GM12865 (cell line): ENCODE measurements at regions not wholly inside any gene's neighbourhood (a gene's known extent, or its start where the extent isn't known, plus 50 kb on each side); places are given as distances from the start of the nearest gene placed in this dataset.

Source experiments
- DNase-seq: peaks from one replicate; pipeline ENCODE4 v3.0.0; 2010; ENCODE audit warnings: low read depth
- H3K4me3 ChIP-seq: 2 replicates; pipeline ENCODE4 v1.5.1; 2011; ENCODE audit warnings: mild to moderate bottlenecking, low read depth, low read length, control low read depth
- TF ChIP-seq, protein P1 (sequence below): IDR thresholded peaks from 2 replicates; pipeline ENCODE4 v1.5.1; 2011; ENCODE audit warnings: low read length, control low read depth, low read depth, inconsistent platforms; ENCODE audit not compliant: insufficient read depth; ENCODE audit errors: missing control alignments

DNA sequence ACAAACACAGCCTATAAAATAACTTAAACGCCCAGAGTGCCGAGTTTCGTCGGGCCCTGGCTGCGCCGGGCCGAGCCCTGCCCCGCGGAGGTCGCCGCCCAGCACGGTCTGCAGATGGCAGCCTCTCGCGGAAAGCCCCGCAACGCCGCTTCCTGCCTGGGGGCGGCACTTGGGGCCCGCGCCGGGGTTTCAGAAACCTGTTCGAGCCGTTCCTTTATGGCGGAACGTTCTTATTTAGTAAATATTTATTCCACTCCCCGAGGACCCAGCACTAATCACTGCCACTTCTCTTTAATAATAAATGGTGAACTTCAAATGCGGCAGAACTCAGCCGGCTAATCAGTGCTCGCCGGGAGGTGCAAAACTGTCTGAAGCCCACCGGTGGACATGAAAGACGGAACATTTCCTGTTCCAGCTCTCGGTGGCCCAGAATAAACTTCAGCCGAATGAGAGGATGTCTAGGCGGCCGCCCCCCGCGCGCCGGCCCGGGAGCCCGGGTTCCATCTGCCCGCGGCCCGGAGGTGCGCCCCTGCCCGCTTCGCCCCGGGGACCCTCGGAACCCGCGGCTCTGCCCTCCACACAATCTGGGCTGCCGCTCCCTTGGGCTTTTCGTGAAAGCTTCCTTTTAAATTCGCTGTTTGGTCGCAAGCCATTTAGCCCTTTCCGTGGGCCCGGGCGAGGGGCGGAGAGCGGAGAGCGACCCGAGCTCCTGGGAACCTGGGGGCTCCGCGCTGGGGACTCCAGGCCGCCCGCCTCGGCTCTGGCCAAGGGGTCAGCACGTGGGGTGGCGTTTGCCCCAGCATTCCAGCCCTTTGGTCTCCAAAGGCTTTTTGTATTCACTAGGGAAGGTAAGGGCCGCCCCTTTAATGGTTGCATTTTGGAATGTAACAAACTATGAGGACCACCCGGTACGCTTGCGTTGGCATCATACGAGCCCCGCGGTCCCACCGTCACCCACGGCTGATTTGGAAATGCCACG lies 110.8 kb upstream of the ATP11B start:
- DNase-seq, result peak; percentile 84
- TF ChIP-seq, protein P1, sequence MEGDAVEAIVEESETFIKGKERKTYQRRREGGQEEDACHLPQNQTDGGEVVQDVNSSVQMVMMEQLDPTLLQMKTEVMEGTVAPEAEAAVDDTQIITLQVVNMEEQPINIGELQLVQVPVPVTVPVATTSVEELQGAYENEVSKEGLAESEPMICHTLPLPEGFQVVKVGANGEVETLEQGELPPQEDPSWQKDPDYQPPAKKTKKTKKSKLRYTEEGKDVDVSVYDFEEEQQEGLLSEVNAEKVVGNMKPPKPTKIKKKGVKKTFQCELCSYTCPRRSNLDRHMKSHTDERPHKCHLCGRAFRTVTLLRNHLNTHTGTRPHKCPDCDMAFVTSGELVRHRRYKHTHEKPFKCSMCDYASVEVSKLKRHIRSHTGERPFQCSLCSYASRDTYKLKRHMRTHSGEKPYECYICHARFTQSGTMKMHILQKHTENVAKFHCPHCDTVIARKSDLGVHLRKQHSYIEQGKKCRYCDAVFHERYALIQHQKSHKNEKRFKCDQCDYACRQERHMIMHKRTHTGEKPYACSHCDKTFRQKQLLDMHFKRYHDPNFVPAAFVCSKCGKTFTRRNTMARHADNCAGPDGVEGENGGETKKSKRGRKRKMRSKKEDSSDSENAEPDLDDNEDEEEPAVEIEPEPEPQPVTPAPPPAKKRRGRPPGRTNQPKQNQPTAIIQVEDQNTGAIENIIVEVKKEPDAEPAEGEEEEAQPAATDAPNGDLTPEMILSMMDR, result peak; percentile 12
- H3K4me3 ChIP-seq, result peak overlapping the region; percentile 77

DNA sequence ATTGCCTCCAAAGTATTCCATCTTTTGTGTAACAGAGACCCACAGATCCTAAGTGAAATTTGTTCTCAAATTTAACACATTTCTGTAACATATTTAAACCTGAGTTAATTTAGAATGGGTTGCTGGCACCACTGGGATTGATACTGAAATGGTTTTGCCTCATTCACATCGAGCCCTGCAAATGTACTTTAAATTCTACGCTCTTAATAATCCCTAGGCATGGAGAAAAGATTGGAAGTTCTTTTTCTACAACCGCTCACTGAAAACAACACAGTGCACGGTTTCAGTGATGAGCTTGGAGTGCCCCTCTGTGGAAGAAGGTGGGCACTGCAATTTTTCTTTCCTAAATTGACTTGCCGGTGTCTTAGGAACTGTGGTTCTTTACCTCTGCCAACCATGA lies 109.9 kb upstream of the ATP11B start:
- peak; percentile 72 for DNase-seq
- H3K4me3 ChIP-seq, result peak overlapping the region; percentile 77
- TF ChIP-seq, protein P1, result peak; percentile 91

DNA sequence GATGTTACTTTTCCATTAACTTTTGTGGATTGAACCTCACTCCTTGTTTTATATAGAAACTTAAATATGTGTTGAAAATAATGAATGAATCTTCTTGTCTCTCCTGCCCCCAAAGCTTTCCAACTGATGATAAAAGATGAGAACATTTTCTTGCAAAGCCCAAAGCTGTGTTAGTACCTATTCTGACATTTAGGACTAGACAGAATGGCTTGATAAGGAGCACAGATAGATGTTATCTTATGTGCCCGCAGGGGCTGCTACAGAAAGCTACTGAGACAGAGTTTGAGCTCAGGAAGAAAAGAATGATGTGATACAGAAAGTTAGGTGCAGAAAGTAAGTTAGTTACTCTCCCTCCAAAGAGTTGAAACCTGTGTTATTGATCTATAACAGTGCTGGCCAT lies 109.4 kb upstream of the ATP11B start:
- no peak overlapping the region for H3K4me3 ChIP-seq
- TF ChIP-seq, protein P1, result no peak
- DNase-seq, result no peak

DNA sequence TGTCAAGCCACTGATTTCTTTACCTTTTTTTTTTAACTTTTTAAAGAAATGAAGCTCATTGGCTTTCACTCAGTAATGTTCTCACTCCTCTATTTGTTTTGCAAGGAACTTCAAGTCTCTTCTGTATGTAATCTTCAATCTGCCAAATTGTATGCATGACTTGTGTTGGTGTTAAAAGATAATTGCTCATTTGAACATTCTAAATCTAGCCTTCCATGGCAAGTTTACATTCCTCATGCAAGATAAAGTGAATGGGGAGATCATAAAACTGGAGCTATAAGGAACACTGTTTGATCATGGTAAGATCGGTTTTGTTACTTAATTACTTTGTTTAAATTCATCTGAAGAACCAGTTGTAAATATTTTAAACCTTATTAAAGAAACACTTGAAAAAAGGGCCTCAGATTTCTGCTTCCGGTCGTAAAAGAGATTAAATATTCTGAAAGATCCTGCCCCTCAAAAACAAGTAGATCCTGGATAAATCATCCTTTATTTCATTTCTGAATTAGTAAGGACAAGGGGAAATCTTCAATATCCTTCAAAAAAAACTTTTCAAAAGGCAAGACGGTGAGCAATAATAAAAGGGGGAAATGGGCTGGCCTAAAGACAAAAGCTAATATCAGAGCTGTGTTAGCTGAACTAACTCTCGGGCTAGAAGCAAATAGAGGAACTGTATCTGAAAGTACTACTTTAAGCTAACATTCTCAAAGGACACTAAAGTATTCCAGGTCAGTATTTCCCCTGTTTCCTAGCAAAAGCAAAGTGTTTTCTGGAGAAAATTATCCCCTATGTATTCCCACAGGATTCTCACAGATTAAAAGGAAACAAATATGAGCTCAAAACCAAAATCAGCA lies 107.0 kb upstream of the ATP11B start:
- no peak overlapping the region for H3K4me3 ChIP-seq
- DNase-seq, result no peak
- TF ChIP-seq, protein P1, result no peak

DNA sequence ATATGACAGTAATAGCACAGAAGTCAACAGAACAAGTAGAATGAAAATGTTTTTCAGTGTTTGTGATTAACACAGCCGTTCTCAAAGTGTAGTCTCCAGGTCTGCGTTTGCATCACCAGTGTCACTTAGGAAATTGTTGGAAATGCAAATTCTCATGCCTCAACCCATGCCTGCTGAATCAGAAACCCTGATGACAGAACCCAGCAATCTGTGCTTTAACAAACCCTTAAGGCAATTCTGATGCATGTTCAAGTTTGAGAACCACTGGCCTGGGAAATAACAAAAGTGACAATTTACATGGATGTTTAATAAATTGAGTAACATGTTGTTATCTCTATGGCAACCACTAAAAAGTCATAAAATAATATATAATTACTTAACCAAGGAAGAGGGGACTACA lies 103.1 kb upstream of the ATP11B start:
- TF ChIP-seq, protein P1, result no peak
- H3K4me3 ChIP-seq, result no peak overlapping the region
- no peak for DNase-seq

DNA sequence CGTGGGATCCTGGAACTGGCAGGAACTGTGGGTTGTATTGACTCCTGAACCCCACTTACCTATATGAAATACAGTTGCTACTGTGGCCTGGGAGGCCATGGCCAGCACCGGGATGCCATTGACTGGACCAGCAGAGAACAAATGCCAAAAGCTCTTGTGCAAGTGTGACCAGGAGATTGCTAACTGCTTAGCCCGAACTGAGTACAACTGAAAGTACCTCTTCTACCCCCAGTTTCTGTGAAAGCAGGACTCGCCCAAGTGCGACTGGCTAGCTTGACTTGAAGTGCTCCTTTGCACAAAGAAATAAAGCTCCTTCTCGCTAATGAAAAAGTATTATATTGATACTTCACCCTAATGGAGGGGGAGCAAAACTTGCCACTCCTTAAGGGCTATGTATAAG lies 101.3 kb upstream of the ATP11B start:
- TF ChIP-seq, protein P1, result no peak
- DNase-seq, result peak; percentile 25
- H3K4me3 ChIP-seq, result no peak overlapping the region
